ENCODE measurements at regions not wholly inside any gene's neighbourhood (a gene's known extent, or its start where the extent isn't known, plus 50 kb on each side); places are given as distances from the start of the nearest gene placed in this dataset.
A peak's percentile ranks its signal among the peaks of the same experiment; 100 is the strongest.
"Not testable (repeated sequence)": the region's sequence is repeated elsewhere in the genome, so short reads cannot be mapped to it uniquely, and the experiment has no call there.

- intact Hi-C loops (cut with DNase I), result not testable (repeated sequence)
- 50 to 64% methylated on average over 1 of the region's 2 CpGs for WGBS, 2 donors
- ATAC-seq (ENCODE audit: low FRiP score), result peak; percentile 60
Measured at GRCh38 chr2:110394769-110395168, 77.8 kb downstream of the LIMS4 start.

GRCh38 chr2:110392366-110392765 lies 80.2 kb downstream of the LIMS4 start:
- H3K9me3 ChIP-seq (ENCODE audit: control insufficient read depth, low read length); intact Hi-C loops (cut with DNase I); H3K4me1 ChIP-seq (ENCODE audit: control insufficient read depth in 1 of 2, insufficient read depth in 2 of 2, low read length in 2 of 2); H3K27ac ChIP-seq (ENCODE audit: low read depth in 1 of 2, low read length in 2 of 2); H3K36me3 ChIP-seq (ENCODE audit: control insufficient read depth in 1 of 2, insufficient read depth in 2 of 2, low read length in 1 of 2); H3K27me3 ChIP-seq (ENCODE audit: control insufficient read depth in 1 of 2, insufficient read depth in 2 of 2, low read length in 1 of 2); H3K4me3 ChIP-seq (ENCODE audit: low read length in 2 of 2); ATAC-seq (ENCODE audit: low FRiP score): not testable (repeated sequence)
- peak; percentile 35 to 52 for DNase-seq
- 91% methylated on average over 5 to 8 of the region's 8 CpGs for WGBS, 2 donors

More at GRCh38 chr2:110394769-110395168, 77.8 kb downstream of the LIMS4 start:
- H3K4me3 ChIP-seq (ENCODE audit: low read length in 2 of 2); H3K9me3 ChIP-seq (ENCODE audit: control insufficient read depth, low read length); H3K36me3 ChIP-seq (ENCODE audit: control insufficient read depth in 1 of 2, insufficient read depth in 2 of 2, low read length in 1 of 2); H3K4me1 ChIP-seq (ENCODE audit: control insufficient read depth in 1 of 2, insufficient read depth in 2 of 2, low read length in 2 of 2); DNase-seq; H3K27me3 ChIP-seq (ENCODE audit: control insufficient read depth in 1 of 2, insufficient read depth in 2 of 2, low read length in 1 of 2); H3K27ac ChIP-seq (ENCODE audit: low read depth in 1 of 2, low read length in 2 of 2): not testable (repeated sequence)

- H3K27ac ChIP-seq (ENCODE audit: low read depth in 1 of 2, low read length in 2 of 2); intact Hi-C loops (cut with DNase I); H3K4me3 ChIP-seq (ENCODE audit: low read length in 2 of 2); H3K36me3 ChIP-seq (ENCODE audit: control insufficient read depth in 1 of 2, insufficient read depth in 2 of 2, low read length in 1 of 2); ATAC-seq (ENCODE audit: low FRiP score); H3K27me3 ChIP-seq (ENCODE audit: control insufficient read depth in 1 of 2, insufficient read depth in 2 of 2, low read length in 1 of 2); H3K9me3 ChIP-seq (ENCODE audit: control insufficient read depth, low read length); H3K4me1 ChIP-seq (ENCODE audit: control insufficient read depth in 1 of 2, insufficient read depth in 2 of 2, low read length in 2 of 2): not testable (repeated sequence)
- peak in 1 of 2 donors; percentile 31 for DNase-seq
- 96% methylated on average over 4 of the region's 5 CpGs; no CpG with 5 or more reads in 1 of the 2 donors for WGBS, 2 donors
Measured at GRCh38 chr2:110391035-110391418, 81.6 kb downstream of the LIMS4 start.

GRCh38 chr2:110390351-110391034 lies 82.1 kb downstream of the LIMS4 start:
- 64 to 76% methylated on average over 4 to 5 of the region's 7 CpGs for WGBS, 2 donors
- H3K36me3 ChIP-seq (ENCODE audit: control insufficient read depth in 1 of 2, insufficient read depth in 2 of 2, low read length in 1 of 2); DNase-seq; H3K9me3 ChIP-seq (ENCODE audit: control insufficient read depth, low read length); H3K27me3 ChIP-seq (ENCODE audit: control insufficient read depth in 1 of 2, insufficient read depth in 2 of 2, low read length in 1 of 2); H3K4me1 ChIP-seq (ENCODE audit: control insufficient read depth in 1 of 2, insufficient read depth in 2 of 2, low read length in 2 of 2); intact Hi-C loops (cut with DNase I); H3K4me3 ChIP-seq (ENCODE audit: low read length in 2 of 2); H3K27ac ChIP-seq (ENCODE audit: low read depth in 1 of 2, low read length in 2 of 2): not testable (repeated sequence)
- ATAC-seq (ENCODE audit: low FRiP score), result peak; percentile 58

- H3K36me3 ChIP-seq (ENCODE audit: control insufficient read depth in 1 of 2, insufficient read depth in 2 of 2, low read length in 1 of 2); ATAC-seq (ENCODE audit: low FRiP score); H3K9me3 ChIP-seq (ENCODE audit: control insufficient read depth, low read length); H3K4me3 ChIP-seq (ENCODE audit: low read length in 2 of 2); H3K27ac ChIP-seq (ENCODE audit: low read depth in 1 of 2, low read length in 2 of 2); intact Hi-C loops (cut with DNase I); H3K27me3 ChIP-seq (ENCODE audit: control insufficient read depth in 1 of 2, insufficient read depth in 2 of 2, low read length in 1 of 2); H3K4me1 ChIP-seq (ENCODE audit: control insufficient read depth in 1 of 2, insufficient read depth in 2 of 2, low read length in 2 of 2): not testable (repeated sequence)
- 85 to 90% methylated on average over 5 to 6 of the region's 12 CpGs for WGBS, 2 donors
- peak in 1 of 2 donors; percentile 70 for DNase-seq
Measured at GRCh38 chr2:110387044-110387443, 85.6 kb downstream of the LIMS4 start.

GRCh38 chr2:110386546-110386945 lies 86.1 kb downstream of the LIMS4 start:
- DNase-seq, result peak in 1 of 2 donors; percentile 22
- H3K4me3 ChIP-seq (ENCODE audit: low read length in 2 of 2); intact Hi-C loops (cut with DNase I); H3K4me1 ChIP-seq (ENCODE audit: control insufficient read depth in 1 of 2, insufficient read depth in 2 of 2, low read length in 2 of 2); ATAC-seq (ENCODE audit: low FRiP score); H3K27me3 ChIP-seq (ENCODE audit: control insufficient read depth in 1 of 2, insufficient read depth in 2 of 2, low read length in 1 of 2); H3K27ac ChIP-seq (ENCODE audit: low read depth in 1 of 2, low read length in 2 of 2); H3K36me3 ChIP-seq (ENCODE audit: control insufficient read depth in 1 of 2, insufficient read depth in 2 of 2, low read length in 1 of 2); H3K9me3 ChIP-seq (ENCODE audit: control insufficient read depth, low read length): not testable (repeated sequence)
- WGBS, 2 donors, result 74 to 80% methylated on average over 7 of the region's 10 CpGs

GRCh38 chr2:110384736-110385119 lies 87.9 kb downstream of the LIMS4 start:
- intact Hi-C loops (cut with DNase I); H3K4me1 ChIP-seq (ENCODE audit: control insufficient read depth in 1 of 2, insufficient read depth in 2 of 2, low read length in 2 of 2); H3K36me3 ChIP-seq (ENCODE audit: control insufficient read depth in 1 of 2, insufficient read depth in 2 of 2, low read length in 1 of 2); H3K4me3 ChIP-seq (ENCODE audit: low read length in 2 of 2); DNase-seq; H3K9me3 ChIP-seq (ENCODE audit: control insufficient read depth, low read length); H3K27me3 ChIP-seq (ENCODE audit: control insufficient read depth in 1 of 2, insufficient read depth in 2 of 2, low read length in 1 of 2); H3K27ac ChIP-seq (ENCODE audit: low read depth in 1 of 2, low read length in 2 of 2): not testable (repeated sequence)
- WGBS, 2 donors, result no CpG with 5 or more reads among the region's 13 CpGs
- ATAC-seq (ENCODE audit: low FRiP score), result peak; percentile 76

GRCh38 chr2:110384109-110384735 lies 88.4 kb downstream of the LIMS4 start:
- H3K27ac ChIP-seq (ENCODE audit: low read depth in 1 of 2, low read length in 2 of 2); H3K36me3 ChIP-seq (ENCODE audit: control insufficient read depth in 1 of 2, insufficient read depth in 2 of 2, low read length in 1 of 2); intact Hi-C loops (cut with DNase I); H3K27me3 ChIP-seq (ENCODE audit: control insufficient read depth in 1 of 2, insufficient read depth in 2 of 2, low read length in 1 of 2); H3K4me1 ChIP-seq (ENCODE audit: control insufficient read depth in 1 of 2, insufficient read depth in 2 of 2, low read length in 2 of 2); DNase-seq; H3K4me3 ChIP-seq (ENCODE audit: low read length in 2 of 2); H3K9me3 ChIP-seq (ENCODE audit: control insufficient read depth, low read length): not testable (repeated sequence)
- ATAC-seq (ENCODE audit: low FRiP score), result peak; percentile 84
- WGBS, 2 donors, result no CpG with 5 or more reads among the region's 50 CpGs

Measured in aorta (tissue), 5 donors.